Suprapubic skin (tissue), 4 donors: ENCODE measurements at regions not wholly inside any gene's neighbourhood (a gene's known extent, or its start where the extent isn't known, plus 50 kb on each side); places are given as distances from the start of the nearest gene placed in this dataset.
A peak's percentile ranks its signal among the peaks of the same experiment; 100 is the strongest.

Experiments used
- DNase-seq, 2 donors: peaks; one replicate each; pipeline ENCODE4 v3.0.0-alpha.2; 2019; ENCODE audit warnings: low spot score in 2 of 2
- H3K27ac ChIP-seq: fragments of 200-600 bp; sonication (generic); one replicate; pipeline ENCODE4 v1.5.1; 2019
- H3K27me3 ChIP-seq: fragments of 200-600 bp; sonication (generic); one replicate; pipeline ENCODE4 v1.5.1; 2019
- H3K36me3 ChIP-seq: fragments of 200-600 bp; sonication (generic); one replicate; pipeline ENCODE4 v1.5.1; 2019
- H3K4me1 ChIP-seq: fragments of 200-600 bp; sonication (generic); one replicate; pipeline ENCODE4 v1.5.1; 2019
- H3K4me3 ChIP-seq: fragments of 200-600 bp; sonication (generic); one replicate; pipeline ENCODE4 v1.5.1; 2019; ENCODE audit warnings: mild to moderate bottlenecking
- H3K9me3 ChIP-seq: fragments of 200-600 bp; sonication (generic); one replicate; pipeline ENCODE4 v1.5.1; 2019
- CTCF ChIP-seq, 2 donors: fragments of 200-600 bp in 1 of 2; fragments of 450-650 bp in 1 of 2; sonication (generic) in 1 of 2; IDR thresholded peaks; one replicate each; pipeline ENCODE4 v1.5.1; 2016 to 2019; ENCODE audit warnings: antibody characterized with exemption in 2 of 2, mild to moderate bottlenecking in 1 of 2, moderate library complexity in 1 of 2
- EP300 ChIP-seq: sonication (generic); formaldehyde crosslinking; IDR thresholded peaks from one replicate; pipeline ENCODE4 v1.6.1; 2017; ENCODE audit warnings: antibody characterized with exemption
- POLR2A ChIP-seq, 2 donors: fragments of 450-650 bp; IDR thresholded peaks; one replicate each; pipeline ENCODE4 v1.6.1; 2017; ENCODE audit warnings: antibody characterized with exemption in 2 of 2, mild to moderate bottlenecking in 2 of 2, moderate library complexity in 2 of 2
- POLR2AphosphoS5 ChIP-seq, 3 donors: sonication (generic); formaldehyde crosslinking; IDR thresholded peaks; one replicate each; pipeline ENCODE4 v1.6.1; 2017; ENCODE audit warnings: antibody characterized with exemption in 3 of 3
- WGBS: methylation state at CpG from one replicate; pipeline ENCODE4 v1.1.5; 2018; 5-methylcytosine and 5-hydroxymethylcytosine counted together

- WGBS, result 87% methylated on average over 19 of the region's 19 CpGs
- H3K27ac ChIP-seq, result no peak overlapping the region
Measured at GRCh38 chr10:42477170-42477569, 161.2 kb downstream of the ZNF33B start.

GRCh38 chr10:42476101-42476500, 162.3 kb downstream of the ZNF33B start:
- DNase-seq, result no peak
- Histone ChIP-seq H3K4me1 (no peaks in the 10 kb centered on the region), H3K9me3 (no peaks in the 10 kb centered on the region), H3K27ac (no peak overlapping the region), H3K4me3 (peak overlapping the region; percentile 38), H3K36me3 (no peaks in the 10 kb centered on the region), H3K27me3 (peaks cover 14% of the 10 kb centered on the region)
- TF ChIP-seq EP300 (no peak), CTCF (IDR thresholded peaks at IDR 0.05) (no peak)
- 10% methylated on average over 12 of the region's 20 CpGs for WGBS

More at GRCh38 chr10:42477170-42477569, 161.2 kb downstream of the ZNF33B start:
- Histone ChIP-seq H3K4me1 (no peaks in the 10 kb centered on the region), H3K9me3 (no peaks in the 10 kb centered on the region), H3K4me3 (no peak overlapping the region), H3K27me3 (peaks cover 14% of the 10 kb centered on the region), H3K36me3 (no peaks in the 10 kb centered on the region)
- DNase-seq, result no peak
- no peak for TF ChIP-seq EP300

- Histone ChIP-seq H3K4me1 (no peaks in the 10 kb centered on the region), H3K36me3 (no peaks in the 10 kb centered on the region), H3K27ac (no peak overlapping the region), H3K9me3 (no peaks in the 10 kb centered on the region), H3K4me3 (peak overlapping the region; percentile 38), H3K27me3 (peaks cover 14% of the 10 kb centered on the region)
- 54% methylated on average over 22 of the region's 52 CpGs for WGBS
- TF ChIP-seq CTCF (IDR thresholded peaks at IDR 0.05) (no peak), EP300 (no peak), POLR2AphosphoS5 (IDR thresholded peaks at IDR 0.05) (no peak), POLR2A (IDR thresholded peaks at IDR 0.05) (no peak)
- DNase-seq, result no peak
Measured at GRCh38 chr10:42475168-42476098, 162.9 kb downstream of the ZNF33B start.

GRCh38 chr10:42454313-42454712, 184.1 kb downstream of the ZNF33B start:
- Histone ChIP-seq H3K27me3 (no peaks in the 10 kb centered on the region), H3K4me1 (no peaks in the 10 kb centered on the region), H3K27ac (no peak overlapping the region), H3K36me3 (no peaks in the 10 kb centered on the region), H3K4me3 (no peak overlapping the region), H3K9me3 (no peaks in the 10 kb centered on the region)
- TF ChIP-seq POLR2A (IDR thresholded peaks at IDR 0.05) (no peak), CTCF (IDR thresholded peaks at IDR 0.05) (no peak), EP300 (no peak), POLR2AphosphoS5 (IDR thresholded peaks at IDR 0.05) (no peak)
- DNase-seq, result no peak
- WGBS, result 73% methylated on average over 6 of the region's 6 CpGs

GRCh38 chr10:42431095-42431494, 207.3 kb downstream of the ZNF33B start:
- no peaks in the 10 kb centered on the region for H3K36me3 ChIP-seq
- H3K4me1 ChIP-seq, result no peaks in the 10 kb centered on the region
- no peaks in the 10 kb centered on the region for H3K27me3 ChIP-seq
- 81% methylated on average over 5 of the region's 5 CpGs for WGBS
- no peak for DNase-seq
- H3K27ac ChIP-seq, result no peak overlapping the region
- no peak for TF ChIP-seq CTCF (IDR thresholded peaks at IDR 0.05)
- H3K9me3 ChIP-seq, result no peaks in the 10 kb centered on the region
- H3K4me3 ChIP-seq, result no peak overlapping the region
